HG03135 (cell line): ENCODE measurements at regions not wholly inside any gene's neighbourhood (a gene's known extent, or its start where the extent isn't known, plus 50 kb on each side); places are given as distances from the start of the nearest gene placed in this dataset.
"Not testable (repeated sequence)": the region's sequence is repeated elsewhere in the genome, so short reads cannot be mapped to it uniquely, and the experiment has no call there.

Source experiments
- ATAC-seq: cut with Tn5 transposase; IDR thresholded peaks from one replicate; pipeline ENCODE4 v1.9.1; 2021; ENCODE audit warnings: mild to moderate bottlenecking, moderate library complexity; ENCODE audit not compliant: unreplicated experiment

DNA sequence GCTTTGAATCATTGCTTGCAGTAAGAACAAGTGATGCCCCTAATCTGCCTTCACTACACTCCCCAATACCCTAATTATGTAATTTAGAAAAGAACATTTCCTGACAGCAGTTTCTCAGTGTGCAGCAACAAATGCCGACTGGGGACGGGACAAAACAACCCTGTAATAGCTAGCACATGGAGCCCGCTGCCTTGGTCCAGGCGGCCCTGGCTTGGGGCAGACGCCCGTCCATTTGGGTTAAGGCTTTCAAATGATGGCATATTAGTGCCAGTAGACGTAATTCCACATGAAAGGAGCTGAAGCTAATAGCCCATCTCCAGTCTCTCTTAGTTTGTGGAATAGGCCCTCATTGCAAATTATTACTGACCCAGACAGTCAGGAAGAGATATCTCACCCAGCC, 150.6 kb upstream of the PITX1 start:
- no peak for ATAC-seq

DNA sequence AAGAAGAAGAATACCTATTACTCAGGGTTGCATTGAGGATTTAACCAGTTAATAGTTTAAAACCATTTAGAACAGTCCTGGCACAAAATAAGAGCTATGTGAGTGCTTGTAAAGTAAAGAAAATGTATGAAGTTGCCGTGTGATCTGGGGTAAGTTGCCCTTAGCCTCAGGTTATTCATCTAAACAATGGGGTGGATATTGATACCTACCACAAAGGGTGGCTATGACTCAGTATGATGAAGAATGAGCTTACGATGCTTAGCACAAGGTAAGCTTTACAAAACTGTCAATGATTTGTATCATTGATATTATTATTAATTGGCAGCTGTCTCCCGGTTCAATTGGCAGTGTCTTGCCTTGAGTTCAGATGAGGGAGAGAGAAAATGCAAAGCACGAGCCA, 149.4 kb upstream of the PITX1 start:
- ATAC-seq: no peak

DNA sequence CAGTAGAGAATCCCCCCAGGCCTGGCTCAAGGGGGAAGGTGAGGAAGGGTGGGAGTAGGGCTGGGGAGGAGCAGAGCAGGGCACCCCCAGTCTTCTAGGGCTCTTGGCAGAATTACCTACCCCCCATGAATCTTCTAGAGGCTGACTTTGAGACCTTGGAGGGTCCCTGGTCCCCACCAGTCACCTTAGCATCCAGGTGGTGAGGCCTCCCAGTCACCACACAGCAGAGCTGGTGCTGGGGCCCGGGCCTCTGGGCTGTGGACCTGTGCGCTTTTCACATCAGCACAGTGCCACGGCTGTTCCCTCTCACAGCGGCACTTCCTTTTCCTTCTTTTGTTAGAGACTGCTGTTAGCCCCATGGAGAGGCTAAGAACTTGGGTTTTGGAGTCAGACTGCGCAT, 148.6 kb upstream of the PITX1 start:
- no peak for ATAC-seq

DNA sequence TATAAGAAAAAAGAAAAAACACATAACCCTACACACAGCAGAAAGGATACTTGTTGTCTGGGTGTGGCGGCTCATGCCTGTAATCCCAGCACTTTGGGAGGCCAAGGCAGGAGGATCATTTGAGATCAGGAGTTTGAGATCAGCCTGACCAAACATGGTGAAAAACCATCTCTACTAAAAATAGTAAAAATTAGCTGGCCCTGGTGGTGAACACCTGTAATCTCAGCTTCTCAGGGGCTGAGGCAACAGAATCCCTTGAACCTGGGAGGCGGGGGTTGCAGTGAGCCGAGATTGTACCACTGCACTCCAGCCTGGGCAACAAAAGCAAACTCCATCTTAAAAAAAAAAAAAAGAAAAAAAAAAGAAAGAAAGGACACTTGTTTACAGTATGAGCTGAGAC, 147.6 kb upstream of the PITX1 start:
- ATAC-seq: no peak

DNA sequence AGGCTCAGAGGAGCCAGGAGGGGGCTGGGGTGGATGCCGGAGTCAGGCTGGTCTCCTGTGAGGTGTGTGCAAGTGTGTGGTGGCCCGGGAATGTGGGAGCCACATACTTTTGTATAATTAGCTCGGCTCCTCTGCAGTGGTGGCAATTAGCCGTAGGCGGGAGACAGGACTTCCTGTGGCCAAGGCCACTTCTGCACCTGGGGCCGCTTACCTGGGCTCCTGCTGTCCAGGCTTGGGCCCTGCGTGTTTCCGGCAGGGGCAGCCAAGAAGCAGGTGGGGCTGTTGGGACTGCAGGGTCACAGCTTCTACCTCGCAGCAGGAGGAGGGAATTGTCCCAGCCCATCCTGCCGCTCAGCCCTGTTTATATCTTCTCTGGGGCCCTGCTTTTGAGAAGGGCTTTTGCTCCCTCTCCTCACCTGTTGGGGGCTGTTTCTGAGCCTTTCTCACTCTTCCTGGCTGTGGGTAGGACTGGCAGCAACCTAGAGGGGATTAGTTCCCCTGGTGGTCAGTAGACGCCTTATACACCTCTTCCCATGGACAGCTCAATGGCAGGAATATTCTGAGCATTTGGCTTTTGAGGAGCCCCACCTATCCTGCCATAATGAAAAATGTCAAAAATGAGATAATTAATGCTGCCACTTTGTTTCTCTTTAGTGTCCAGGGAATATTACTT, 145.4 kb upstream of the PITX1 start:
- ATAC-seq: no peak

DNA sequence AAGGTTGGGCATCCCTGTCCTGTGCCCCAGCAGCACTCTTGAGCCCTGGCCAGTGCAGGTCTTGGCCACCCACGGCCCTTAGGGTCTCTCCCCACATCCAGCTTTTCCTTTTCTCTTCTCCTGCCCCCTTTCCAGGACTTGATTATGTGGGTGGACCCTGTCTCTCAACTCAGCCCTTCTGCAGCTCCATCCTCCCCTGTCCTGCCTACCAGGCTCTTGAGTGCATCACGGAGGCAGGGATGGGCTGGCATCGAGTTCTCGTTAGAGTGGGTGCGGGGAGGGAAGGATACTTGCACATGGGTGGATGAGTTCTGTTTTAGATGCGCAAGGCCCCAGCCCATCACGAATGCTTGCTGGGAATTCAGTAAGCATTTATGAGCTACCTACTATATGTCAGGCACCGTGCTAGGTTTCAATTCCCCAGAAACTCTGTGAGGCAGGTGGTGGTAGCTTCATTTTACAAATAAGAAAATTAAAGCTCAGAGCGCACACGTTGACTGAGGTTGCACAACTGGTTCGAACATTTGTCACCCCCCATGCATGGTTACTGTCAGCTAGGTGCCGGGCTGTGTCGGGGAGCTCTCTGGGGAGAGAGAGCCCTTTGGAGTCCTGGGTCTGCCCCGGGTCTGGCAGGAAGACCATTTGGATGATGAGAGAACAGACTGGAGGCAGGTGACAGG, 144.6 kb upstream of the PITX1 start:
- ATAC-seq: no peak

DNA sequence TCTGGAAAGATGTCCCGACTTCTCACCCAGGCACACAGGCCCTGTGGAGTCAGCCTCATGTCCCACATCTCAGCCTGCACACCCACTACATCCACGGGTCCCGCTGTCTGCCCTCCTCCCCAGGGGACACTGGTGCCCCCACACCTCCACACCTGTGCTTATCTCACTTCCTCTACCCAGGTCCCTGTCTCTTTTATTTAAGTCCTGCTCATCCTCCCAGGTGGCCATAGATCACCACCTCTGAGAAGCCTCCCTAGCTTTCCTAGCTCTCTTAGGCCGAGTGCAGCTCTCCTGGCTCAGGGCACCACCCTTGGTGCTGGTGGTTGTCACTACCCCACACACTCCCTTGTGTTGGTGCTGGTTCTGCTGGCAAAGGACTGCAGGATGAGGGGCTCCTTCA, 143.6 kb upstream of the PITX1 start:
- ATAC-seq: no peak

DNA sequence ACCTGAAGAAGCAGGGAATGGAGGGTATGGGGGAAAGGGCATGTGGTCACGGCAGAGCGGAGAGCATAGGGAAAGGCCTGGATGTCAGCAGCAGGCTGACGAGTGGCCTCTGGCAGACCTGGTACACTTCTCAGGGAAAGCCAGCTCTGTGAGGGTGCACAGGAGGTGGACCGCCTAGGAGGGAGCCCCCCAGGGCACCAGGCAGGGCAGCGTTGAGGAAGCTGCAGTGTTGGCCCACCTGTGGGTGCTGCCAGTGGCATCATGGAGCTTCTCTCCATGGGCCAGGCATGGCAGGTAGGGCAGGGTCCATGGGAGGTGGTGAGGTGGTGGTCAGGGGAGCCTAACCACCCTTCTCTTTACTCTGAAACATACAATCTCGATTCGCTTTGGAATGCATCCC, 143.0 kb upstream of the PITX1 start:
- no peak for ATAC-seq

DNA sequence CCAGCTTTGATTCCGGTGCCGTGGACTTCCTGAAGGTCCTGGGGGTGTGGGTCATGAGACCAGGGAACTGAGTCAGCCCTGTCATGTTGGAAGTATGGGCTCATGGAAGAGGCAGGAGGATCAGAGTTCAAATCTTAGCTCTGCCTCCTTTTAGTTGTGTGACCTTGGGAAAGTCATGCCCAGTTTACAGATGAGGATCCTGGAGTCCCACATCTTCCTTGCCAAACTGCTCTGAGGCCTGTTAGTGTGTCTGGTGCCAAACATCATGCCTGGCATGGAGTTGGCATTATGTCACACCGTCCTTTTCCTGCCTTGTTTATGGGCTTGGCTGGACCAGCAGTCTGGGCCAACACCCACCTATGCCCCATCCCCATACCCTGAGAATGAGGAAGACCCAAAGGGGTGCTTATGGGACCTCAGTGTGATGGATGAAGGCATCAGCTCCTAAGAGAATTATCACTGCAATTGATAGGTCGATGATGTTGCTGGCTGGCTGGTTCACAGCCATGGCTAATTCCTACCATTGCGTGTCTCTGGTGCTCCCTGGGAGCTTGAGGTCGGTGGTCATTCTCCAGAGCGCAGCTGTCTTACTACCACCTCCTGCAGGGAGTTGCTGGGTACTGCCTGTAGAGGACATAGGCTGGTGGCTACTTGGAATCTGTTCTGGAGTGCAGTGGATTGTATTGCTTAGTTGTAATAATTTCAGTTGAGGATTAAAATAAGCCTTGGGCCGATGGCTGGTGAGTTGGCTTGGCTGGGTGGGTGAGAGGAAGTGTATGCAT, 140.5 kb upstream of the PITX1 start:
- no peak for ATAC-seq

DNA sequence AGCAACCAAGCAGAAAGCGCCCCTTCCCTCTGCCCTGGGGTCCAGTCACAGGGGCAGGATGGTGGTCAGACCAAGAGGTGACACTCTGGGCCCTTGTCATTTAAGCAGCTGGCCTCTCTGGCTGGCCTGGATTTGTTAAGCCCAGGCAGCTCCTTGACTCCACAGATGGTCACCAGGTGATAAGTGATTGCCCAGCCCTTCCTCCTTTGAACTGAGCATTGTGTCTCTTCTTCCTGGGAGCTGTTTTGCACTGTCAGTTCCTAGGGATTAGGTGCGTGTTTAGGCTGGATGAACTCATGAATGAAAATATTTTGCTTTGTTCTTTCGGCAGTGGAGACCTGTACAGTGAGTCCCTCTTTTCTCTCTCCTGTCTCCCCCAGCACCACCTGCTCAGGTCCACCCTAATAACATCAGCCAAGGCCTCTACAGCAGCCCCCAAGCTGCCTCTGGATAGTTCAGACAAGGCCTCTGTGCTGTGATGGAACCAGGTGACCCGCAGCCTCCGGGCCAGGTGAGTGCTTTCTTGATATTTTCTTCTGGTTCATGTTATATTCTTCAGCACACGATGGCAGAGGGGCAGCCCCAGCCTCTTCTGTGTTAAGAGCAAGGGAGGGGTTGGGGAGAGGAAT, 139.7 kb upstream of the PITX1 start:
- ATAC-seq: no peak

DNA sequence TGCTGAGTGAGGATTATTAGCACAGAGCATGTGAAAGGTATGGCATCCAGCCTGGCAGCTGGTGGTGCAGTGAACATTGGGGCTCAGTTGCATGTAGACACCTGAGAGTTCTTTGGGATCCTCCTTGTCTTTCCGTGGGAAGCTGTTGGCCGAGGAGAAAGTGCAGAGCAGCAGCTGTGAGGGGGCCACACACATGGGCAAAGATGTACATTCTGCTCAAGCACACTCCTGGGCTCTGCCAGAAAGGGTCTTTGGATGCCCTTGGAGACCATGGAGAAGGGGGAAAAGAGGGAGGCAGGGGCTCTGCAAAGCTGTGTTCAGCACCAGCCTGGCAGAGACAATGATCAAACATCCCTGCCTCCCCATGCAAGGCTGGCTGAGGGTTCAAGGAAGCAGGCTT, 138.7 kb upstream of the PITX1 start:
- no peak for ATAC-seq

DNA sequence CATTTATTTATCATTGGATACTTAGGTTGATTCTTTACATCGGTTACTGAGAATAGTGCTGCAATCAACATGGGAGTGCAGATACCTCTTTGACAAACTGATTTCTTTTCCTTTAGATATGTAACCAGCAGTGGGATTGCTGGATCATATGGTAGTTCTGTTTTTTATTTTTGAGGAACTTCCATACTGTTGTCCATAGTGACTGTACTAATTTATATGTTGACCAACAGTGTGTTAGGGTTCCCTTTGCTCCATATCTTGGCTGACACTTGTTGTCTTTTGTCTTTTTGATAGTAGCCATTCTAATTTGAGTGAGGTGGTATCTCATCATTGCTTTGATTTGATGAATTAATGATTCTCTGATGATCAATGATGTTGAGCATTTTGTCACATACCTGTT, 137.3 kb upstream of the PITX1 start:
- no peak for ATAC-seq

DNA sequence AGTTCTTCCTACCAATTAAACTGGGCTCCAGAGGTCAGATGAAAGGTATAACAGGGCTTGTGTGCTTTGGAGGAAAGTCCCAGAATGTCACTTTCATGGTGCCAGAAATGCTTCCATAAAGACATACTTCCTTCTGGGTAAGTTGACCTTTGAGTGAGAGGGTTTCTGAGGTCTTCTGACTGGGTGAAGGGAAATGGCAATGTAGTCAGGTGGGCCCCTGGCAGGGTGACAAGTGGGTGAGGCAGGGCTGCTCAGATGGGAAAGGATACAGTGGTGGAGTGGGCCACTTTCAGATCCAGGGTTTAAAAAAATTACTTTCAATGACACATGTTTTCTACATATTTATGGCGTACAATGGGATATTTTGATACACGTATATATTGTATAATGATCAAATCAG, 136.5 kb upstream of the PITX1 start:
- ATAC-seq: no peak

DNA sequence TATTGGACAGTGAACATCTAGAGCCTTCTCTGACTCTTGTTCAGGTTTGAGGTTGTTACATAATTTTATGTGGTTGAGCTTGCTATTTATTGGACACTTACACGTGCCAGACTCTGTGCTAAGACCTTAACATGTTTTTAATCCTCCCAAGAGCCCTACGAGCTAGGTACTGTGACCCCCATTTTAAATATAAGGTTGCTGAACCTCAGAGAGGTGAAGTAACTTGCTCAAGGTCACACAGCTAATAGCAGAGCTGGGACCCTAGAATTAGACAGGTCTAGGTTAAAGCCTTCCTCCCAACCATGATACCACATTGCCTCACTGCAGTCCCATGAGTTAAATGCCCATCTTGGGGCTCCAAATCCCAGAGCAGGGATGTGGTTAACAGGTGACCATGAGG, 135.7 kb upstream of the PITX1 start:
- ATAC-seq: no peak

DNA sequence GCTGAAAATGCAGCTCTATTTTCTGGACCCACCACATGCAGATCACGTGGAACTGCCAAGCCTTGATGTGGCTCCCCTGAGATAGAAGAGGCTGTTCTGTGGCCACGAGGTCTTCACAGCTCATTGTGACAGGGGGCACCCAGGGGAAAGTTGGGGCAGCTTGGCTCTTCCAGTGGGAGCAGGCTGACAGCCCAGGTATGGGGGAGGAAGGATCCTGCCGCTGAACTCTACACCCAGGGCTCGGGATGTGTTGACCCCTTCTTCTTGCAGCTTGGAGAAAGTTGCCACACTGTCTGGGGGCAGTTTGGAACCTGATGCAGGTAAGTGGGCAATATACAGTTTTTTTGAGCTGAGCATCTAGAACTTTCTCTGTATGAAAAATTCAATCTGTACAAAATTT, 133.6 kb upstream of the PITX1 start:
- no peak for ATAC-seq

DNA sequence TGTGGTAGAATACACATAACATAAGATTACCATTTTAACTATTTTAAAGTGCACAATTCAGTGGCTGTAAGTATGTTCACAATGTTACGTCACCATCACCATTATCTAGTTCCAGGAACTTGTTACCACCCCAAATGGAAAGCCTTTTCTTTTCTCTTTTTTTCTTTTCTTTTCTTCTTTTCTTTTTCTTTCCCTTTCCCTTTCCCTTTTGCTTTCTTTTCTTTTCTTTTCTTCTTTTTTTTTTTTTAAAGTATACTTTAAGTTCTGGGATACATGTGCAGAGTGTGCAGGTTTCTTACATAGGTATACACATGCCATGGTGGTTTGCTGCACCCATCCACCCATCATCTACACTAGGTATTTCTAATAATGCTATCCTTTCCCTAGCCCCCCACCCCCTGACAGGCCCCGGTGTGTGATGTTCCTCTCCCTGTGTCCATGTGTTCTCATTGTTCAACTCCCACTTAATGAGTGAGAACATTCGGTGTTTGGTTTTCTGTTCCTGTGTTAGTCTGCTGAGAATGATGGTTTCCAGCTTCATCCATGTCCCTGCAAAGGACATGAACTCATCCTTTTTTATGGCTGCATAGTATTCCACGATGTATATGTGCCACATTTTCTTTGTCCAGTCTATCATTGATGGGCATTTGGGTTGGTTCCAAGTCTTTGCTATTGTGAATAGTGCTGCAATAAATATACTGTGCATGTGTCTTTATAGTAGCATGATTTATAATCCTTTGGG, 131.0 kb upstream of the PITX1 start:
- ATAC-seq: not testable (repeated sequence)

DNA sequence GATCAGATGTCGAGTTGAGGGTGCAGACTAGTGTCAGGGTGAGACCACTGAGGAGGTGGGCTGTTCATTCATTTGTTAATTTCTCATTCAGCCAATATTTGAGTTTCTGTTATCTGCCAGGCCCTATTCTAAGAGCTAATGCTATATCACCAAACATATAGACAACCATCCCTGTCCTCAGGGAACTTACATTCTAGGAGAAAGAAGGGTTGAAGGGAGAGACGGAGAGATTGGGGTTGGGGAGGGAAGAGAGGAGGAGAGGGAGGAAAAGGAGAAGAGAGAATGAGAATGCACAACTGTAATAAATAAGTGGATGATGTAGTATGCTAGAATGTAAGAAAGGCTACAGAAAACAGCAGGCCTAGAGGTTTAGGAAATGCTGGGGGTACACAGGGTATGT, 129.9 kb upstream of the PITX1 start:
- no peak for ATAC-seq

DNA sequence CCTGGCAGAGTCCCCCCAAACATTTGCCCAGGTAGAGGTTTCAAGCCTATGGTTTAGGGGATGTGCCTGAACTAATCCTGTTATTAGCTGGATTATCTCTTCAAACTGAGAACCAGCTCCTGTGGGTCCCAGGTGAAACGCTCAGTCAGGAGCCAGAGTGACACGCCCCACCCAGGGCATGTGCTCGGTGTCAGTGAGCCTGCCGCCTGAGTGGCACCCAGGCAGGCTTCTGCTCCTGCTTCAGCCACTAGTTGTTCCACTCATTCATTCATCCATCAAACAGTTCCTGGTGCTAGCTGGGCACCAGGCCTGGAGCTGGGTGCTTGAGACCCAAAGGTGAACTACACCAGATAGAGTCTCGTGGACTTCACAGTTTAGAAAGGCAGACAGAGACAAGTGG, 129.4 kb upstream of the PITX1 start:
- ATAC-seq: no peak

DNA sequence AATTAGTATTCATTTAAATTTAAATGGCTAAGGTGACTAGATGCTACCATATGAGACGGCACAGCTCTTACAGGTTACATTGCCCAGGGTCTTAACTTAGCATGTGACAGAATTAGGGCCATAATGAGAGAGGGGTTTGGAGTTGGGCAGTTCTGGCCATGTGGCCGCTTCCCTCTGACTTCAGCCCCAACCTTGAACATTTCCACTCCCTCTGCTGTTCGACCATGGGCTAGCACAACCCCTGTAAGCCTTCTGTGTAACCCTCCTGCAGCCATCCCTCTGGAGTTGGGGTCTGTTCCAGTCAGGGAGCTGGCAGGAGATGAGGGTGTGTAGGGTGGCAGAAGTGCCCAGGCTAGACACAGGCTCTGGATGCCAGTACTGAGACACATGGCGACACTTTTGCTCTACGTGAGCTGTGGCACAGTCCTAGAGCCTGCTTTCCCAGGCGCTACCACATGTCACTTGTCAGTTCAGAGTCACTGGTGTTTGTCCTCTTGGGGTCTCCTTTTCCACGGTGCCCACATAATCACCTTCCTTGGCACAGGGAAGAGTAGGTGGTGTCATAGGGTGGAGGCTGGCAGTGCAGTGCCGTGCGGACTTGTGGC, 128.7 kb upstream of the PITX1 start:
- no peak for ATAC-seq

DNA sequence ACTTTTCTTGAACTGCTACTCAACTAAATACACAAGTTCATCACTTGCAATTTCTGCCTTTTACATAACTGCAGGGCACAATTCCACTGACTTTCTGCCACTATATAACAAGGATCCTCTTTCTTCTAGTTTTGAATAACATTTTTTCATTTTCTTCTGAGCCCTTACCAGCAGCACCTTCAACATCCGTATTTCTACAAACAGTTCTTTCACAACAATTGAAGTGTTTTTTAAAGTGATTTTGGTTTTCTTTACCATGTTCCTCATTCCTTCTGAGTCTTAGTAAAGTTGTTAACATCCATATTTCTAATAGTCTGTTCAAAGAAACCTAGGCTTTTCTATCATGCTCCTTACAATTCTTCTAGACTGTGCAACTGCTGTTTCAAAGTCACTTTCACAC, 127.2 kb upstream of the PITX1 start:
- ATAC-seq: no peak
